ENCODE measurements at regions not wholly inside any gene's neighbourhood (a gene's known extent, or its start where the extent isn't known, plus 50 kb on each side); places are given as distances from the start of the nearest gene placed in this dataset.

DNA sequence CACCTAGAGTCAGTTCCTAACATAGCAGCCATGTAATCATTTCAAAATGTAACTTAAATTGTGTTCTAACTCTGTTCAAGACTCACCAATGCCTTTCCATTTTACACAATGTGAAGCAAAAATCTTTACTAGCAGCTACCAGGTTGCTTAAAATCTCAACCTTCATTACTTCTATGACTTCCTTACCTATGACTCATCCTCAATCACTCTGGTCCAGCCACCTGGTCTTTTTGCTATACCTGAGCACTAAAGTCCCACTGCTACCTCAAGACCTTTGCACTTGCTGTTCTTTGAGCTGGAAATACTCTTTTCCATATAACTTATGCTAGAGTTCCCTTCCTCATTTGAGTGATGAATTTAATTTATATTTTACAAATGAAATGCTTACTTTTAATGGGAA lies 993.2 kb downstream of the NTRK3 start:
- DNase-seq (ENCODE audit: low read depth in 1 of 2, low spot score in 1 of 2), result no peak
- in situ Hi-C loops (cut with HindIII; ENCODE audit: low pct_unique_long_range_greater_than_20kb, low sequenced_read_pairs), result no loop called here
- no peak for TF ChIP-seq JUND (IDR thresholded peaks at IDR 0.05; ENCODE audit: low read depth)

- no peak for DNase-seq (ENCODE audit: low read depth in 1 of 2, low spot score in 1 of 2)
- no peak for TF ChIP-seq JUND (IDR thresholded peaks at IDR 0.05; ENCODE audit: low read depth)
- in situ Hi-C loops (cut with HindIII; ENCODE audit: low pct_unique_long_range_greater_than_20kb, low sequenced_read_pairs), result no loop called here
Observed at GRCh38 chr15:87245592-87245991, 1010.9 kb downstream of the NTRK3 start.

- TF ChIP-seq JUND (IDR thresholded peaks at IDR 0.05; ENCODE audit: low read depth), result no peak
Observed at GRCh38 chr15:87243474-87243873, 1013.1 kb downstream of the NTRK3 start.

GRCh38 chr15:87239582-87240230 lies 1016.8 kb downstream of the NTRK3 start:
- no peak for DNase-seq (ENCODE audit: low read depth in 1 of 2, low spot score in 1 of 2)
- in situ Hi-C loops (cut with HindIII; ENCODE audit: low pct_unique_long_range_greater_than_20kb, low sequenced_read_pairs), result no loop called here
- no peak for TF ChIP-seq JUND (IDR thresholded peaks at IDR 0.05; ENCODE audit: low read depth)

More at GRCh38 chr15:87243474-87243873, 1013.1 kb downstream of the NTRK3 start:
- no peak for DNase-seq (ENCODE audit: low read depth in 1 of 2, low spot score in 1 of 2)
- in situ Hi-C loops (cut with HindIII; ENCODE audit: low pct_unique_long_range_greater_than_20kb, low sequenced_read_pairs), result no loop called here

DNA sequence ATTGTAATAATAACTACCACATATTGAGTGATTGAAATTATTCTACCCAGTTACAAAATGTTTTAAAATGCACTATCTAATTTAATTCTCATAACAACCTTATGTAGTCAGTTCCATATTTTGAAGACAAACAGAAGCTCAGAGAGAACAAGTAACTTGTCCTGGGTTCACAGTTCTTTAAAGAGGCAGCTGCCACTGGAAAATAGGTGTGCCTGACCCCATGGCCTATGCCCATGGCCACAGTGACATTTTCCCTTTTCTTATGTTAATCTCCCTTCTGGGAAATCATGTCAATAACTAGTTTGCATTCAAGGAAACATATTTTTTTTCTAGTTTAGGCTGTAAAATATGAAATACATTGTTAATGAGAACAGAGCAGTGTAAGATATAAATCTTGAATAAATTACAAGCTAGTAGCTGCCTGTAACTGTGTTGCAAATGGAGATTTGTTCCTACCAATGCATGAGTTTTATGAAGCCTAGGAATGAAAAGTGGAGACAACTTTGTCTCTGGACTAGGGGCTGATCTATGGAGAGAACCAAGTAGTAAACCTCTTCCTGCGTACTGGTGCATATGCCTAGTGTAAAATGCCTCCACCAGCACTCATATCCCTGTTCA lies 1018.0 kb downstream of the NTRK3 start:
- in situ Hi-C loops (cut with HindIII; ENCODE audit: low pct_unique_long_range_greater_than_20kb, low sequenced_read_pairs), result no loop called here
- DNase-seq (ENCODE audit: low read depth in 1 of 2, low spot score in 1 of 2), result no peak
- no peak for TF ChIP-seq JUND (IDR thresholded peaks at IDR 0.05; ENCODE audit: low read depth)

DNA sequence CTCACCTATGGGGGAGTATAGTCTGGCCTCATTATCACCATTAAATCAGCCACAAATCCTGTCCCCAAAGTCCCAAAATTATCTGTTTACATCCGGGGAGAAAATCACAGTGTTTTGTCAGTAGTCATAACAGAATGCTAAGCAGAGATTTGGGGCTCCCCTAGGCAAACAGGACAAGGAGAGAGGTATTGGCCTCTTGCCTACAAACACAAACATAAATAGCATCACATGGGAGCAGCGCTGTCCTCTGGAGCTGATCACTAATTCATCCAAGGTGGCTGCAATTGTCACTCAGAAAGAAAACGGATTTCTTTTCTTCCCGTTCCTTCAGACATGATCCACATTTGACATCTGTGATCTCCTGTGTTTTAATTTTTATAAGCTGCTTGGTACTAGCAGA lies 1028.1 kb downstream of the NTRK3 start:
- DNase-seq (ENCODE audit: low read depth in 1 of 2, low spot score in 1 of 2), result no peak
- no peak for TF ChIP-seq JUND (IDR thresholded peaks at IDR 0.05; ENCODE audit: low read depth)
- in situ Hi-C loops (cut with HindIII; ENCODE audit: low pct_unique_long_range_greater_than_20kb, low sequenced_read_pairs), result no loop called here

- no peak for DNase-seq (ENCODE audit: low read depth in 1 of 2, low spot score in 1 of 2)
- no peak for TF ChIP-seq JUND (IDR thresholded peaks at IDR 0.05; ENCODE audit: low read depth)
- in situ Hi-C loops (cut with HindIII; ENCODE audit: low pct_unique_long_range_greater_than_20kb, low sequenced_read_pairs), result no loop called here
Observed at GRCh38 chr15:87227846-87228245, 1028.7 kb downstream of the NTRK3 start.

DNA sequence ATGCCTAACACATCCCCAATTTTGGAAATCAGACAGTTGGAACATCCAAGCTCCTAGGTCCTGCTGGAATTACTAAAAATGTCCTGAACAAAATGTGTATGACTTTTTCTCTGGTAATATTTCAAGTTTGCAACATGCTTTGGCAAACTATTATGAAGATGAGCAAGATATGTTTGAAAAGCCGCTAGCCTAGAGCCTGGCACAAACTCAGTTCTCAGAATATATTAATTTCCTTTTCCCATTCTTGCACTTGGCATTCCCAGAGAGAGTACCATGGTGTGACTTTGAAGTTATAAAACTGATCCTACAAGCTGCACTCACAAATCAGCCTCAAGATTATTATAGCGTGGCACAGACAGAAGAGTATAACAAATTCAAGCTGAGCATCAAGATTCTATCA lies 1031.1 kb downstream of the NTRK3 start:
- in situ Hi-C loops (cut with HindIII; ENCODE audit: low pct_unique_long_range_greater_than_20kb, low sequenced_read_pairs), result no loop called here
- TF ChIP-seq JUND (IDR thresholded peaks at IDR 0.05; ENCODE audit: low read depth), result no peak
- DNase-seq (ENCODE audit: low read depth in 1 of 2, low spot score in 1 of 2), result no peak

DNA sequence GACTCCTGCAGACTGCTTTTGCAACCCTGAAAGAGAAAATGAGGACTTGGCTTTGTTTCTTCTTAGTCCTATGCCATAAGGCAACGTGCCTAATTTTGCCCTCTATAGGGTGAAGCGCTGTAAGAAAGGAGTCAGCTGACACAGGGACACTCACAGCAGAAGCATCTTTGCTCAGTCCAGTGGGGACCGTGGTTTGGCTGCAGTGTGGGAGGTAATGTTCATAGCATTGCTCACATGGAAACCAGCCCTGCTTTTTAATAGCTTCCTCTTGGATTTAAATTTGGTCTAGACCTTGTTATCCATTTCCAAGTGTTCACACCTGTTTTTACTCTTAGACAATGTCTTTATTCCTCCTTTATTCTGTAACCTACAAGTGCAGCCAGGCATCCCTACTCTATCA lies 1032.1 kb downstream of the NTRK3 start:
- DNase-seq (ENCODE audit: low read depth in 1 of 2, low spot score in 1 of 2), result no peak
- in situ Hi-C loops (cut with HindIII; ENCODE audit: low pct_unique_long_range_greater_than_20kb, low sequenced_read_pairs), result no loop called here
- no peak for TF ChIP-seq JUND (IDR thresholded peaks at IDR 0.05; ENCODE audit: low read depth)

DNA sequence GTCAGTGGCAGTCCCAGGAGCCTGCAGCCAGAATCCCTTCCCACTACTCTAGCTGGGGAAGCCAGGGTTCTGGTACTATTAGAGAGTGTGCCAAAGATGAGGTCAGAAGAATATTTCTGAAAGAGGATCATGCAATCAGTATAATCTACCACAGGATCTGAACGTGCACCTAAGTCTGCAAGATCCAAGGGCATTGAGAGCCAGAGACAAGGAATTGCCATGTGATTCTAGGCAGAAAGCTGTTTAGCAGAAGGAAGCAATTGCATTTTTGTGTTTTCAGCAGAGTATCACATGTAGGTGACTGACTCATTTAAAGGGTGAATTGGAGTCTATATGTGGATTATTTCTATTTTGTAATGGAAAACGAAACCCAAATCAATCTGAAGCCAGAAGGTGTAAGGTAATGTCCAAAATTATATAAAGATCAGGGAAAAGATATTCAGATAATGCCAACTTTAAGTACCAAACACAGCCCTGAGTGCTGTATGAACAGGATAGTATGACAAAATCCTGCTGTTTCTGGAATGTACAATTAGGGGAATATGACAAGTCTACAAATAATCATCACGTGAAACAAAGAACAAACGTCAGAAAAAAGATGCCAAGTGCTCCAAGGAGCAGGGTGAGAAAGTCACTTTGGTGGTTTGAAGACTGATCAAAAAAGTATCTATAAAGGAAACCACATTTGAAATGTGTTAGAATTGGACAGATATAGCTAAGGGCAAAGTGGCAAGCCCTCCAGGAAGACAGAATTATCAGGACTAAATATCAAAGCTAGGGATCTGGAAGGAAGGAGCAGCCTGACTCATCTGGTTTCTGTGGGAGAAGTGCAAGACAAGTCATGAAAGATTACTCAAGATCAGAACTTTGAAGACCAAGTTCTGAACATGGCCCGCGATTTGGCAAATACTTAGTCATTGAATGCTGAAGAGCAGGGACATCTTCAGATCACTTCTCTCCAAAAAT lies 1036.6 kb downstream of the NTRK3 start:
- TF ChIP-seq JUND (IDR thresholded peaks at IDR 0.05; ENCODE audit: low read depth), result no peak
- no peak for DNase-seq (ENCODE audit: low read depth in 1 of 2, low spot score in 1 of 2)
- in situ Hi-C loops (cut with HindIII; ENCODE audit: low pct_unique_long_range_greater_than_20kb, low sequenced_read_pairs), result no loop called here

DNA sequence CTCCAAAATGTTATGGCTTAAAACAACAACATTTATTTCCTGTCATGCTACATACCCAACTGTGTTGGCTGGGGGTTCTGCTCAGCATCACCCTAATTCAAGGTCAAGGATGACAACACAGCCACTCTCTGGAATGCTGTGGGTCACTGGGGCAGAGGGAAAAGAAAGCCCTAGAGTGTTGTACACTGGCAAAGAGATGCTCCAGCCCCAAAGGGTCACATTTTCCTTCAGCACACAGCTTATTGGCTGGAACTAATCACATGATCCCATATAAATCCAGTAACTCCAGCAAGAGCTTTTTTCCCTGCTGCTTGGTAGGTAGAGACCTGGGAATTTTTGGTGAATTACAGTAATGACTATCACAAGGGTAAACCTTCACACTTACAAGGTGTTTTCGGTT lies 1041.4 kb downstream of the NTRK3 start:
- DNase-seq (ENCODE audit: low read depth in 1 of 2, low spot score in 1 of 2), result no peak

GRCh38 chr15:87213626-87214025 lies 1042.9 kb downstream of the NTRK3 start:
- in situ Hi-C loops (cut with HindIII; ENCODE audit: low pct_unique_long_range_greater_than_20kb, low sequenced_read_pairs), result no loop called here

More for the DNA sequence above, 1041.4 kb downstream of the NTRK3 start:
- TF ChIP-seq JUND (IDR thresholded peaks at IDR 0.05; ENCODE audit: low read depth), result no peak
- in situ Hi-C loops (cut with HindIII; ENCODE audit: low pct_unique_long_range_greater_than_20kb, low sequenced_read_pairs), result no loop called here

GRCh38 chr15:87212041-87212440 lies 1044.5 kb downstream of the NTRK3 start:
- no peak for DNase-seq (ENCODE audit: low read depth in 1 of 2, low spot score in 1 of 2)
- TF ChIP-seq JUND (IDR thresholded peaks at IDR 0.05; ENCODE audit: low read depth), result no peak
- in situ Hi-C loops (cut with HindIII; ENCODE audit: low pct_unique_long_range_greater_than_20kb, low sequenced_read_pairs), result no loop called here

More at GRCh38 chr15:87213626-87214025, 1042.9 kb downstream of the NTRK3 start:
- no peak for DNase-seq (ENCODE audit: low read depth in 1 of 2, low spot score in 1 of 2)
- TF ChIP-seq JUND (IDR thresholded peaks at IDR 0.05; ENCODE audit: low read depth), result no peak
